Breast epithelium (tissue), 4 donors: ENCODE measurements at regions not wholly inside any gene's neighbourhood (a gene's known extent, or its start where the extent isn't known, plus 50 kb on each side); places are given as distances from the start of the nearest gene placed in this dataset.
"Not testable (repeated sequence)": the region's sequence is repeated elsewhere in the genome, so short reads cannot be mapped to it uniquely, and the experiment has no call there.

Experiments used
- DNase-seq, 2 donors: peaks; one replicate each; pipeline ENCODE4 v3.0.0-alpha.2; 2019; ENCODE audit warnings: low spot score in 2 of 2
- H3K27ac ChIP-seq, 2 donors: fragments of 200-600 bp; sonication (generic) in 1 of 2; one replicate each; pipeline ENCODE4 v1.5.1; 2016 to 2019; ENCODE audit warnings: mild to moderate bottlenecking in 1 of 2
- H3K27me3 ChIP-seq, 2 donors: fragments of 200-600 bp; sonication (generic) in 1 of 2; one replicate each; pipeline versions ENCODE4 v1.5.1 to v1.6.0; 2017 to 2019; ENCODE audit warnings: control low read depth in 1 of 2, mild to moderate bottlenecking in 1 of 2
- H3K36me3 ChIP-seq: fragments of 200-600 bp; one replicate; pipeline ENCODE4 v1.5.1; 2019
- H3K4me1 ChIP-seq, 2 donors: fragments of 200-600 bp; sonication (generic); one replicate each; pipeline ENCODE4 v1.5.1; 2016 to 2019; ENCODE audit warnings: control low read depth in 1 of 2
- H3K4me3 ChIP-seq, 3 donors: fragments of 200-600 bp; sonication (generic); 1 replicate in 2 of 3; 2 replicates in 1 of 3; pipeline ENCODE4 v1.5.1; 2016 to 2019; ENCODE audit warnings: mild to moderate bottlenecking in 3 of 3, moderate library complexity in 2 of 3
- H3K9me3 ChIP-seq, 2 donors: fragments of 200-600 bp; sonication (generic) in 1 of 2; one replicate each; pipeline ENCODE4 v1.5.1; 2016 to 2019; ENCODE audit warnings: control low read depth in 1 of 2
- POLR2A ChIP-seq: fragments of 450-650 bp; IDR thresholded peaks from one replicate; pipeline ENCODE4 v1.6.1; 2016; ENCODE audit warnings: antibody characterized with exemption, mild to moderate bottlenecking, moderate library complexity
- POLR2AphosphoS5 ChIP-seq, 3 donors: sonication (generic); formaldehyde crosslinking; IDR thresholded peaks; one replicate each; pipeline ENCODE4 v1.6.1; 2017; ENCODE audit warnings: antibody characterized with exemption in 3 of 3
- intact Hi-C: fragments of 100-400 bp; cut with DNase I; formaldehyde crosslinking; loops from one replicate; pipeline ENCODE4 v1.15.1; 2023; ENCODE audit warnings: low total_unique reads
- TF ChIP-seq, protein P1 (sequence below), 3 donors: fragments of 450-650 bp; IDR thresholded peaks; one replicate each; pipeline ENCODE4 v1.5.1; 2016 to 2017; ENCODE audit warnings: antibody characterized with exemption in 3 of 3, mild to moderate bottlenecking in 3 of 3, moderate library complexity in 3 of 3

DNA sequence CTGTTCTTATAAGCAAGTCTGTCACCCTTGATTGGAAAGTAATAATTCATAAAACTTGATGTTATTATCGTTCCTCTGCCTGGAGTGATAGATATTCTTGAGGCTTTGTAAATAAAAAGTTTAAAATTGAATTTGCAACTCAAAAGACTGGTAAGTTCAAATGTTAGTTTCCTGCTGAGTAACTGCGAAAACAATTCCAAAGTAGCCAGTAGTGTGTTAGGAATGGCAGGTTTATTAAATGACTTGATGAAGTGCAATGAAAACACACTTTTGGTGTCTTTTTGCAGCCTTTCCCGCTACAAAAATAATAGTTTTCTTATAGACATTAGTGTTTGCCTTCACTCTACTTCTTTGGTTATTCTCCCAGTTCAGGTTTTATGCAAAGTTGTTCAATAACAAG, 299.3 kb downstream of the DLEU7 start:
- no peaks in the 10 kb centered on the region for H3K4me1 ChIP-seq

DNA sequence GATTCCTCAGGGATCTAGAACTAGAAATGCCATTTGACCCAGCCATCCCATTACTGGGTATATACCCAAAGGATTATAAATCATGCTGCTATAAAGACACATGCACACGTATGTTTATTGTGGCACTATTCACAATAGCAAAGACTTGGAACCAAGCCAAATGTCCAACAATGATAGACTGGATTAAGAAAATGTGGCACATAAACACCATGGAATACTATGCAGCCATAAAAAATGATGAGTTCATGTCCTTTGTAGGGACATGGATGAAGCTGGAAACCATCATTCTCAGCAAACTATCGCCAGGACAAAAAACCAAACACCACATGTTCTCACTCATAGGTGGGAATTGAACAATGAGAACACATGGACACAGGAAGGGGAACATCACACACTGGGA, 296.3 kb downstream of the DLEU7 start:
- H3K4me1 ChIP-seq, H3K27me3 ChIP-seq, H3K9me3 ChIP-seq, H3K27ac ChIP-seq, H3K4me3 ChIP-seq, DNase-seq, intact Hi-C loops, H3K36me3 ChIP-seq: not testable (repeated sequence)

More for the DNA sequence above, 299.3 kb downstream of the DLEU7 start:
- Histone ChIP-seq H3K36me3 (no peaks in the 10 kb centered on the region), H3K27ac (no peak overlapping the region), H3K9me3 (no peaks in the 10 kb centered on the region), H3K27me3 (no peaks in the 10 kb centered on the region), H3K4me3 (no peak overlapping the region)
- TF ChIP-seq, protein P1, sequence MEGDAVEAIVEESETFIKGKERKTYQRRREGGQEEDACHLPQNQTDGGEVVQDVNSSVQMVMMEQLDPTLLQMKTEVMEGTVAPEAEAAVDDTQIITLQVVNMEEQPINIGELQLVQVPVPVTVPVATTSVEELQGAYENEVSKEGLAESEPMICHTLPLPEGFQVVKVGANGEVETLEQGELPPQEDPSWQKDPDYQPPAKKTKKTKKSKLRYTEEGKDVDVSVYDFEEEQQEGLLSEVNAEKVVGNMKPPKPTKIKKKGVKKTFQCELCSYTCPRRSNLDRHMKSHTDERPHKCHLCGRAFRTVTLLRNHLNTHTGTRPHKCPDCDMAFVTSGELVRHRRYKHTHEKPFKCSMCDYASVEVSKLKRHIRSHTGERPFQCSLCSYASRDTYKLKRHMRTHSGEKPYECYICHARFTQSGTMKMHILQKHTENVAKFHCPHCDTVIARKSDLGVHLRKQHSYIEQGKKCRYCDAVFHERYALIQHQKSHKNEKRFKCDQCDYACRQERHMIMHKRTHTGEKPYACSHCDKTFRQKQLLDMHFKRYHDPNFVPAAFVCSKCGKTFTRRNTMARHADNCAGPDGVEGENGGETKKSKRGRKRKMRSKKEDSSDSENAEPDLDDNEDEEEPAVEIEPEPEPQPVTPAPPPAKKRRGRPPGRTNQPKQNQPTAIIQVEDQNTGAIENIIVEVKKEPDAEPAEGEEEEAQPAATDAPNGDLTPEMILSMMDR (IDR thresholded peaks at IDR 0.05) = no peak
- TF ChIP-seq POLR2A (no peak), POLR2AphosphoS5 (IDR thresholded peaks at IDR 0.05) (no peak)
- no peak for DNase-seq
- intact Hi-C loops = no loop called here

DNA sequence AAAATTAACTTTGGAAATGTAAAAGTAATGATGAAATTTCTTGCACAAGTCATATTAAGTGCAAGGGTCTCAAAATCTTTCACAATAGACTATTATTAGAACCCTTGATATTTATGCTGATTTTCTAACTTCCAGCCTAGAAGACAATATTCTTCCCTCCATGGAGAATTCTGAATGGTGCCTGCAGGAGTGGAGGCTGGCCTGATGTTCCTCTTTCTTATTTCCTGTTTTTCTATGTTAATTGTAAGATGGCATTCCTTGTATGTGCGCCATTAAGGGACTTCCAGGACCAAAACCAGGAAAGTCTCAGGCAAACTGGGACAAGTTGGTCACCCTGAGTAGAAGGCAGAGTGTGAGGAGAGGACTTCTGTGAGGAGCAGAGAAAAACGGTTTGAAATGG, 294.9 kb downstream of the DLEU7 start:
- Histone ChIP-seq H3K9me3 (no peaks in the 10 kb centered on the region), H3K4me1 (no peaks in the 10 kb centered on the region), H3K27ac (no peak overlapping the region), H3K4me3 (no peak overlapping the region), H3K27me3 (no peaks in the 10 kb centered on the region), H3K36me3 (no peaks in the 10 kb centered on the region)
- DNase-seq = no peak
- TF ChIP-seq, protein P1 (IDR thresholded peaks at IDR 0.05) = no peak
- TF ChIP-seq POLR2A (no peak), POLR2AphosphoS5 (IDR thresholded peaks at IDR 0.05) (no peak)
- intact Hi-C loops = no loop called here

DNA sequence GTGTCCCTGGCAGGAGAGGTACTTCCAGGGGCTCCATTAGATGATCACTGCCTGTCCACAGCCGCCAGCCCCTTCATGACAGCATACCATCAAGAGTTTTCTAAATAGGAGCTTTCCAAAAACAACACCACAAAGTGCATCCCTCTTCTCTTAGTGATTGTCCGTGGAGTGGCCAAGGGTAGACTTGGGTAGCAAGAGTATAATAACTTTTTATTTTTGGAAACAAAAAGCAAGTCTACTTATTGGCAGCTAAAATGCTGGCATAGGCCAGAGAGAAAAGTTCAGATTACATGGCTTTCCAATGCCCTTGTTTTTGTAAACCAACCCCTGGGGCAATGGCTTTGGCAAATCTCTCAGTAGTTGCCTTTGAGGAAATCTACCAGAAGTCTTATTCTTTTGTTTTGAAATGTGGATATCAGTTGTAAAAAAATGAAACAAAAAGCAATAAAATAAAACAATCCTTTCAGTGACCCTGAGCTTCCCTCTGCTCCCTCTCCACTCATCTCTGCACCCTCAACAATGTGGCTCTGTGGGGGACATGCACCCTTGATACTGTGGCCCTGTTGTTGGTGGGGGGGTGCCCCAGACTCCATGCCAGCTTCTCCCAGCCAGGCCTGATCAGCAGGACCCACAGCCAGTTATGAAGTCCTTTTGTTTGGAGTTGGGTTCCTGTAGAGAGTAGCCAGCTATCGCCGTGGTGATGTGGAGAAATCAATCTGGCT, 294.1 kb downstream of the DLEU7 start:
- no peak for DNase-seq
- Histone ChIP-seq H3K27me3 (no peaks in the 10 kb centered on the region), H3K9me3 (no peaks in the 10 kb centered on the region), H3K4me3 (no peak overlapping the region), H3K4me1 (no peaks in the 10 kb centered on the region), H3K36me3 (no peaks in the 10 kb centered on the region), H3K27ac (no peak overlapping the region)
- TF ChIP-seq POLR2A = no peak
- TF ChIP-seq, protein P1 (IDR thresholded peaks at IDR 0.05) = no peak
- no peak for TF ChIP-seq POLR2AphosphoS5 (IDR thresholded peaks at IDR 0.05)
- intact Hi-C loops = no loop called here

DNA sequence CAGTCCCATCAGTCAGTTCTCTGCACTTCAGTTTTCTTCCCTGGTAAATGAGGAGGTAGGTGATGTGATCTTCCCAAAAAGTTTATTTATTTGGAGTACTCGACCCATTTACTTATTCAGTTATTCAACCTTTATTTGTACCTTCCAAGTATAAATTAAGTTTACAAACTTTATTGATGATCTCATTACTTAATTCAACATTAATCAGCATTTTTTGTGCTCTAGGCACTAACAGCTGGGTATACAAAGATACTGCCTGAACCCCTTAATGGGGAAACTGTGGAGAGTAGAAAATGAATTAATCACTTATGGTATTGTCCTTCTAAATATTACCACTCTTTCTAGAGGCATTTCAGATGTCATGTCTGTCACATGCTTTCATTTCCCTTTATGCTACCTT, 293.3 kb downstream of the DLEU7 start:
- Histone ChIP-seq H3K27me3 (no peaks in the 10 kb centered on the region), H3K27ac (no peak overlapping the region), H3K9me3 (no peaks in the 10 kb centered on the region), H3K4me3 (no peak overlapping the region), H3K4me1 (no peaks in the 10 kb centered on the region), H3K36me3 (no peaks in the 10 kb centered on the region)
- intact Hi-C loops = no loop called here
- TF ChIP-seq POLR2AphosphoS5 (IDR thresholded peaks at IDR 0.05) = no peak
- TF ChIP-seq, protein P1 (IDR thresholded peaks at IDR 0.05) = no peak
- TF ChIP-seq POLR2A = no peak
- no peak for DNase-seq
